Hepatocyte (in vitro differentiated cells): ENCODE measurements at regions not wholly inside any gene's neighbourhood (a gene's known extent, or its start where the extent isn't known, plus 50 kb on each side); places are given as distances from the start of the nearest gene placed in this dataset.

ENCODE experiments used
- DNase-seq: peaks from one replicate; pipeline ENCODE4 v3.0.0-alpha.2; 2016; ENCODE audit warnings: low spot score
- H2AFZ ChIP-seq: fragments of 200-600 bp; sonication (generic); 2 replicates; pipeline ENCODE4 v1.6.0; 2016; ENCODE audit warnings: antibody characterized with exemption, mild to moderate bottlenecking
- H3K27ac ChIP-seq: fragments of 200-600 bp; sonication (generic); 2 replicates; pipeline ENCODE4 v1.5.1; 2016; ENCODE audit warnings: mild to moderate bottlenecking
- H3K27me3 ChIP-seq: fragments of 200-600 bp; sonication (generic); 2 replicates; pipeline ENCODE4 v1.6.1; 2016
- H3K36me3 ChIP-seq: fragments of 200-600 bp; sonication (generic); replicated peaks from 2 replicates; pipeline ENCODE4 v1.5.1; 2016; ENCODE audit warnings: low read depth; ENCODE audit not compliant: insufficient read depth
- H3K4me1 ChIP-seq: fragments of 200-600 bp; sonication (generic); 2 replicates; pipeline ENCODE4 v1.5.1; 2016; ENCODE audit warnings: mild to moderate bottlenecking, moderate library complexity; ENCODE audit not compliant: insufficient read depth
- H3K4me2 ChIP-seq: fragments of 200-600 bp; sonication (generic); 2 replicates; pipeline ENCODE4 v1.6.0; 2016
- H3K4me3 ChIP-seq: fragments of 200-600 bp; sonication (generic); 2 replicates; pipeline ENCODE4 v1.5.1; 2016; ENCODE audit warnings: mild to moderate bottlenecking
- H3K79me2 ChIP-seq: fragments of 200-600 bp; sonication (generic); 2 replicates; pipeline ENCODE4 v1.6.0; 2017; ENCODE audit warnings: mild to moderate bottlenecking
- H3K9me2 ChIP-seq: fragments of 200-600 bp; sonication (generic); replicated peaks from 2 replicates; pipeline ENCODE4 v1.6.0; 2017; ENCODE audit warnings: mild to moderate bottlenecking; ENCODE audit not compliant: insufficient read depth
- H3K9me3 ChIP-seq: fragments of 200-600 bp; sonication (generic); 2 replicates; pipeline ENCODE4 v1.5.1; 2016; ENCODE audit warnings: low read depth, mild to moderate bottlenecking
- H4K20me1 ChIP-seq: fragments of 200-600 bp; sonication (generic); 2 replicates; pipeline ENCODE4 v1.6.0; 2016; ENCODE audit warnings: mild to moderate bottlenecking; ENCODE audit not compliant: insufficient read depth, poor library complexity, severe bottlenecking
- EZH2 ChIP-seq: fragments of 200-600 bp; sonication (generic); IDR thresholded peaks from 2 replicates; pipeline ENCODE4 v1.6.1; 2016; ENCODE audit warnings: antibody characterized with exemption, mild to moderate bottlenecking, borderline replicate concordance
- EZH2phosphoT487 ChIP-seq: fragments of 200-600 bp; sonication (generic); IDR thresholded peaks from one replicate; pipeline ENCODE4 v1.6.1; 2018; ENCODE audit warnings: antibody characterized with exemption, mild to moderate bottlenecking, low read depth, moderate library complexity; ENCODE audit not compliant: unreplicated experiment, severe bottlenecking
- WGBS: methylation state at CpG from one replicate; pipeline ENCODE4 v1.1.6; 2016; ENCODE audit warnings: low lambda C conversion rate; ENCODE audit errors: missing lambda C conversion rate; 5-methylcytosine and 5-hydroxymethylcytosine counted together
- TF ChIP-seq, protein P1 (sequence below): fragments of 200-600 bp; sonication (generic); IDR thresholded peaks from 2 replicates; pipeline ENCODE4 v1.5.1; 2016; ENCODE audit warnings: antibody characterized with exemption, mild to moderate bottlenecking; ENCODE audit not compliant: poor library complexity

DNA sequence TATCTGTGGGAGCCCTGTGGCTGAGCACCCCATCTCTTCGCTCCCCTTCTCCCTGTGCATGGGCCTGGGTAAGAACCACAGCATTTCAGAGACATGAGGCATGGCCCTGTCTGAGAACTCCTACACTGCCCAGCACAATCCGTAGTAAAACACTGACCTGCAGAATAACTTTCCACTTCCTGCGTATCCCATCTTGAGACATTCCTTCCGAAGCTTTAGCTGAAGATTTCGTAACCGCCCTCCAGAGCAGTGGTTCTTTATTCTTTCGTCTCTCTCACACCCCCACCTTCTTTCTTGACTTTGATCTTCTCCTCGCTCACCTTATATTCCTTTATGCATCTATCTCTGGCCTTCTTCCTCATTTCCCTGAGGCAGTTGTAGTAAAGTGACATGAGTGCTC lies 381.1 kb downstream of the HRH4 start:
- H2AFZ ChIP-seq, result no peak overlapping the region
- H3K4me1 ChIP-seq, result no peaks in the 10 kb centered on the region
- TF ChIP-seq EZH2phosphoT487, result no peak
- no peak for TF ChIP-seq EZH2
- TF ChIP-seq, protein P1, sequence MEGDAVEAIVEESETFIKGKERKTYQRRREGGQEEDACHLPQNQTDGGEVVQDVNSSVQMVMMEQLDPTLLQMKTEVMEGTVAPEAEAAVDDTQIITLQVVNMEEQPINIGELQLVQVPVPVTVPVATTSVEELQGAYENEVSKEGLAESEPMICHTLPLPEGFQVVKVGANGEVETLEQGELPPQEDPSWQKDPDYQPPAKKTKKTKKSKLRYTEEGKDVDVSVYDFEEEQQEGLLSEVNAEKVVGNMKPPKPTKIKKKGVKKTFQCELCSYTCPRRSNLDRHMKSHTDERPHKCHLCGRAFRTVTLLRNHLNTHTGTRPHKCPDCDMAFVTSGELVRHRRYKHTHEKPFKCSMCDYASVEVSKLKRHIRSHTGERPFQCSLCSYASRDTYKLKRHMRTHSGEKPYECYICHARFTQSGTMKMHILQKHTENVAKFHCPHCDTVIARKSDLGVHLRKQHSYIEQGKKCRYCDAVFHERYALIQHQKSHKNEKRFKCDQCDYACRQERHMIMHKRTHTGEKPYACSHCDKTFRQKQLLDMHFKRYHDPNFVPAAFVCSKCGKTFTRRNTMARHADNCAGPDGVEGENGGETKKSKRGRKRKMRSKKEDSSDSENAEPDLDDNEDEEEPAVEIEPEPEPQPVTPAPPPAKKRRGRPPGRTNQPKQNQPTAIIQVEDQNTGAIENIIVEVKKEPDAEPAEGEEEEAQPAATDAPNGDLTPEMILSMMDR, result no peak
- no peaks in the 10 kb centered on the region for H3K36me3 ChIP-seq
- H4K20me1 ChIP-seq, result no peaks in the 10 kb centered on the region
- H3K9me3 ChIP-seq, result no peaks in the 10 kb centered on the region
- 76% methylated on average over 8 of the region's 8 CpGs for WGBS
- no peaks in the 10 kb centered on the region for H3K79me2 ChIP-seq
- H3K27ac ChIP-seq, result no peak overlapping the region
- no peaks in the 10 kb centered on the region for H3K27me3 ChIP-seq
- H3K9me2 ChIP-seq, result no peaks in the 10 kb centered on the region
- no peak overlapping the region for H3K4me3 ChIP-seq
- H3K4me2 ChIP-seq, result no peak overlapping the region
- DNase-seq, result no peak

DNA sequence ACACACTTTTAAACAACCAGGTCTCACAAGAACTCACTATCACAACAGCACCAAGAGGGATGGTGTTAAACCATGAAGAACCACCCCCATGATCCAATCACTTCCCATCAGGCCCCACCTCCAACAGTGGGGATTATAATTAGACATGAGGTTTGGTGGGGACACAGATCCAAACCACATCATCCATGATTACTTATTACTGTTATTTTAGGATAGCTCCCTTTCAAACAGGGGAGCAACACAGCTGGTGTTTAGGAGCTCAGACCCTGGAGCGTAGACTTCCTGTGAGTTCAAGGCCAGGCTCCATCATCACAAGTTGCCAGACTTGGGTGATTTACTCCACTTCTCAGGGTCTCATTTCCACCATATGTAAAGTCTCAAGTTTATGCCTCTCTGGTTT lies 382.7 kb downstream of the HRH4 start:
- WGBS, result 96% methylated on average over 1 of the region's 1 CpG
- Histone ChIP-seq H3K4me2 (no peak overlapping the region), H3K36me3 (no peaks in the 10 kb centered on the region), H3K27me3 (no peaks in the 10 kb centered on the region), H3K4me3 (no peak overlapping the region), H3K4me1 (no peaks in the 10 kb centered on the region), H4K20me1 (no peaks in the 10 kb centered on the region), H2AFZ (no peak overlapping the region), H3K9me3 (no peaks in the 10 kb centered on the region), H3K9me2 (no peaks in the 10 kb centered on the region), H3K79me2 (no peaks in the 10 kb centered on the region), H3K27ac (no peak overlapping the region)
- TF ChIP-seq, protein P1, result no peak
- no peak for DNase-seq

DNA sequence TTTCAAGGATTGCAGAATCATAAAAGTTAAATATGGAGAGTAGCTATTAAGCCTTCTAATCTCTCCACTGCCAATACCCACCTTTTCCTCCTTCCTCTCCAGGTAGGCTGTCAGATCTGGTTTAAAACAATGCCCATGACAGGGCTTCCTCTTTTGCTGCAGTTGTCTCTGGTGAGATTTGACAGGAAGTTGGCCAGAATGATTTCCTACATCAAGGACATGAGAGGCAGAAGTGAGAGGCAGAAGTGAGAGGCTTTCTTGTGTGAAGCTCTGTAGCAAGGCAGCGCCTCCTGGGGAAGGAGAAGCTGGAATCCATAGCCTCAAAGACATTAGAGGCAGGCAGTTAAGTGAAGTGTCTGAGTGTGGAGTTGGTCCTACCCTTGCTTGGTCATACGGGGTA lies 385.7 kb downstream of the HRH4 start:
- WGBS, result 97% methylated on average over 2 of the region's 2 CpGs
- no peak for DNase-seq
- Histone ChIP-seq H3K9me2 (no peaks in the 10 kb centered on the region), H3K4me1 (no peaks in the 10 kb centered on the region), H3K79me2 (no peaks in the 10 kb centered on the region), H2AFZ (no peak overlapping the region), H3K27me3 (peaks cover 4% of the 10 kb centered on the region), H4K20me1 (no peaks in the 10 kb centered on the region), H3K27ac (no peak overlapping the region), H3K4me2 (no peak overlapping the region), H3K4me3 (no peak overlapping the region), H3K9me3 (no peaks in the 10 kb centered on the region), H3K36me3 (no peaks in the 10 kb centered on the region)
- no peak for TF ChIP-seq EZH2phosphoT487
- TF ChIP-seq, protein P1, result no peak
- no peak for TF ChIP-seq EZH2

DNA sequence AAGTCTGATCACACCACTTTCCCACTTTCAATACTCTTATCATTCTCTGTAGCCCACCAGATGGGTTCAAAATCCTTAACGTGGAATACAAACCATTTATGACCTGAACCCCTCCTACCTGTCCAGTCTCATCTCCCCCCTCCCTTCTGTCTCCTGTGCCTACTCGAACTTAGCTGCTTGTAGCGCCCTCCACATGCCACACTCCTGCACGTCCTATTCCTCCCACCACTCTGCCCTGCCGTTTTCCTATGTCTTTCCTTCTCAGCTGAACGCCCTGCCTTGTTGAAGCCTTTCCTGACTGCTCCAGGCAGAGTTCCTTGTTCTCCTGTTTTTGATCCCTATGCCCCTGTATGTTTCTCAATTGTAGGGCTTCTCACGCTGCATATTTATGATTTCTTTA lies 390.1 kb downstream of the HRH4 start:
- no peak overlapping the region for H3K27ac ChIP-seq
- H2AFZ ChIP-seq, result no peak overlapping the region
- no peak for DNase-seq
- H3K36me3 ChIP-seq, result no peaks in the 10 kb centered on the region
- no peaks in the 10 kb centered on the region for H3K9me3 ChIP-seq
- no peaks in the 10 kb centered on the region for H3K4me1 ChIP-seq
- WGBS, result 85% methylated on average over 7 of the region's 7 CpGs
- H3K4me3 ChIP-seq, result no peak overlapping the region
- no peak for TF ChIP-seq EZH2
- TF ChIP-seq EZH2phosphoT487, result no peak
- TF ChIP-seq, protein P1, result no peak
- H3K79me2 ChIP-seq, result no peaks in the 10 kb centered on the region
- H3K9me2 ChIP-seq, result no peaks in the 10 kb centered on the region
- no peak overlapping the region for H3K4me2 ChIP-seq
- no peaks in the 10 kb centered on the region for H4K20me1 ChIP-seq
- H3K27me3 ChIP-seq, result peaks cover 4% of the 10 kb centered on the region
